ENCODE measurements at regions not wholly inside any gene's neighbourhood (a gene's known extent, or its start where the extent isn't known, plus 50 kb on each side); places are given as distances from the start of the nearest gene placed in this dataset.

- TF ChIP-seq, protein P1, sequence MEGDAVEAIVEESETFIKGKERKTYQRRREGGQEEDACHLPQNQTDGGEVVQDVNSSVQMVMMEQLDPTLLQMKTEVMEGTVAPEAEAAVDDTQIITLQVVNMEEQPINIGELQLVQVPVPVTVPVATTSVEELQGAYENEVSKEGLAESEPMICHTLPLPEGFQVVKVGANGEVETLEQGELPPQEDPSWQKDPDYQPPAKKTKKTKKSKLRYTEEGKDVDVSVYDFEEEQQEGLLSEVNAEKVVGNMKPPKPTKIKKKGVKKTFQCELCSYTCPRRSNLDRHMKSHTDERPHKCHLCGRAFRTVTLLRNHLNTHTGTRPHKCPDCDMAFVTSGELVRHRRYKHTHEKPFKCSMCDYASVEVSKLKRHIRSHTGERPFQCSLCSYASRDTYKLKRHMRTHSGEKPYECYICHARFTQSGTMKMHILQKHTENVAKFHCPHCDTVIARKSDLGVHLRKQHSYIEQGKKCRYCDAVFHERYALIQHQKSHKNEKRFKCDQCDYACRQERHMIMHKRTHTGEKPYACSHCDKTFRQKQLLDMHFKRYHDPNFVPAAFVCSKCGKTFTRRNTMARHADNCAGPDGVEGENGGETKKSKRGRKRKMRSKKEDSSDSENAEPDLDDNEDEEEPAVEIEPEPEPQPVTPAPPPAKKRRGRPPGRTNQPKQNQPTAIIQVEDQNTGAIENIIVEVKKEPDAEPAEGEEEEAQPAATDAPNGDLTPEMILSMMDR (IDR thresholded peaks at IDR 0.05) = no peak
- no peak for TF ChIP-seq POLR2A (IDR thresholded peaks at IDR 0.05)
These were observed 226.1 kb upstream of the SORCS1 start for GRCh38 chr10:107390563-107390962.

Data from uterus (tissue), 2 donors.